ENCODE measurements at regions not wholly inside any gene's neighbourhood (a gene's known extent, or its start where the extent isn't known, plus 50 kb on each side); places are given as distances from the start of the nearest gene placed in this dataset.

- Mint-ChIP-seq H3K36me3 (ENCODE audit: unreplicated experiment) (no peaks in the 10 kb centered on the region), H3K9me3 (ENCODE audit: unreplicated experiment) (no peaks in the 10 kb centered on the region), H3K4me1 (ENCODE audit: low read depth, unreplicated experiment) (peaks cover 12% of the 10 kb centered on the region), H3K27me3 (ENCODE audit: unreplicated experiment) (peaks cover 6% of the 10 kb centered on the region), H3K27ac (ENCODE audit: unreplicated experiment) (no peak overlapping the region), H3K4me3 (ENCODE audit: unreplicated experiment) (no peak overlapping the region)
- TF ChIP-seq CTCF (IDR thresholded peaks at IDR 0.05; ENCODE audit: partially characterized antibody, unreplicated experiment) = no peak
- no peak for DNase-seq
Observed at GRCh38 chr2:9712263-9712662, 81.5 kb upstream of the YWHAQ start.

- Mint-ChIP-seq H3K36me3 (ENCODE audit: unreplicated experiment) (no peaks in the 10 kb centered on the region), H3K27ac (ENCODE audit: unreplicated experiment) (no peak overlapping the region), H3K9me3 (ENCODE audit: unreplicated experiment) (no peaks in the 10 kb centered on the region), H3K27me3 (ENCODE audit: unreplicated experiment) (peaks cover 4% of the 10 kb centered on the region), H3K4me3 (ENCODE audit: unreplicated experiment) (no peak overlapping the region), H3K4me1 (ENCODE audit: low read depth, unreplicated experiment) (peaks cover 10% of the 10 kb centered on the region)
- no peak for DNase-seq
- TF ChIP-seq CTCF (IDR thresholded peaks at IDR 0.05; ENCODE audit: partially characterized antibody, unreplicated experiment) = no peak
Observed at GRCh38 chr2:9714630-9715214, 83.9 kb upstream of the YWHAQ start.

GRCh38 chr2:9715238-9715637 lies 84.4 kb upstream of the YWHAQ start:
- DNase-seq = no peak
- Mint-ChIP-seq H3K4me3 (ENCODE audit: unreplicated experiment) (no peak overlapping the region), H3K4me1 (ENCODE audit: low read depth, unreplicated experiment) (peaks cover 10% of the 10 kb centered on the region), H3K27me3 (ENCODE audit: unreplicated experiment) (peaks cover 4% of the 10 kb centered on the region), H3K9me3 (ENCODE audit: unreplicated experiment) (no peaks in the 10 kb centered on the region), H3K36me3 (ENCODE audit: unreplicated experiment) (no peaks in the 10 kb centered on the region), H3K27ac (ENCODE audit: unreplicated experiment) (peak overlapping the region; percentile 10)
- TF ChIP-seq CTCF (IDR thresholded peaks at IDR 0.05; ENCODE audit: partially characterized antibody, unreplicated experiment) = no peak

- no peak for DNase-seq
- H3K4me1 Mint-ChIP-seq (ENCODE audit: low read depth, unreplicated experiment) = peaks cover 13% of the 10 kb centered on the region
- no peak for TF ChIP-seq CTCF (IDR thresholded peaks at IDR 0.05; ENCODE audit: partially characterized antibody, unreplicated experiment)
- H3K4me3 Mint-ChIP-seq (ENCODE audit: unreplicated experiment) = no peak overlapping the region
- H3K36me3 Mint-ChIP-seq (ENCODE audit: unreplicated experiment) = no peaks in the 10 kb centered on the region
- peaks cover 4% of the 10 kb centered on the region for H3K27me3 Mint-ChIP-seq (ENCODE audit: unreplicated experiment)
- H3K27ac Mint-ChIP-seq (ENCODE audit: unreplicated experiment) = no peak overlapping the region
- H3K9me3 Mint-ChIP-seq (ENCODE audit: unreplicated experiment) = peaks cover 3% of the 10 kb centered on the region
Observed at GRCh38 chr2:9717886-9718451, 87.2 kb upstream of the YWHAQ start.

- Mint-ChIP-seq H3K4me1 (ENCODE audit: low read depth, unreplicated experiment) (peaks cover 13% of the 10 kb centered on the region), H3K9me3 (ENCODE audit: unreplicated experiment) (peaks cover 3% of the 10 kb centered on the region), H3K36me3 (ENCODE audit: unreplicated experiment) (no peaks in the 10 kb centered on the region), H3K27ac (ENCODE audit: unreplicated experiment) (no peak overlapping the region), H3K27me3 (ENCODE audit: unreplicated experiment) (peaks cover 8% of the 10 kb centered on the region), H3K4me3 (ENCODE audit: unreplicated experiment) (no peak overlapping the region)
- DNase-seq = peak; percentile 71
- no peak for TF ChIP-seq CTCF (IDR thresholded peaks at IDR 0.05; ENCODE audit: partially characterized antibody, unreplicated experiment)
Observed at GRCh38 chr2:9720352-9721093, 89.7 kb upstream of the YWHAQ start.

Measured in glutamatergic neuron (in vitro differentiated cells).